HG02610 (cell line): ENCODE measurements at regions not wholly inside any gene's neighbourhood (a gene's known extent, or its start where the extent isn't known, plus 50 kb on each side); places are given as distances from the start of the nearest gene placed in this dataset.

Experiments used
- ATAC-seq: cut with Tn5 transposase; IDR thresholded peaks from one replicate; pipeline ENCODE4 v1.9.1; 2021; ENCODE audit warnings: mild to moderate bottlenecking, moderate library complexity; ENCODE audit not compliant: unreplicated experiment

- ATAC-seq = no peak
Measured at GRCh38 chrX:138775517-138775916, 64.0 kb upstream of the FGF13 start.

GRCh38 chrX:138771047-138771446 lies 59.5 kb upstream of the FGF13 start:
- ATAC-seq = no peak

- ATAC-seq = no peak
Measured at GRCh38 chrX:138769918-138770317, 58.4 kb upstream of the FGF13 start.

- ATAC-seq = no peak
Measured at GRCh38 chrX:138765051-138765450, 53.5 kb upstream of the FGF13 start.

GRCh38 chrX:138763761-138764160 lies 52.2 kb upstream of the FGF13 start:
- ATAC-seq = no peak

- no peak for ATAC-seq
Measured at GRCh38 chrX:138761380-138761779, 49.9 kb upstream of the FGF13 start.
